A673 (cell line): ENCODE measurements at regions not wholly inside any gene's neighbourhood (a gene's known extent, or its start where the extent isn't known, plus 50 kb on each side); places are given as distances from the start of the nearest gene placed in this dataset.

Experiments
- EZH2 ChIP-seq: fragments of 200-600 bp; sonication (generic); IDR thresholded peaks from 2 replicates; pipeline ENCODE4 v1.6.1; 2017; ENCODE audit warnings: borderline replicate concordance, low read depth, mild to moderate bottlenecking, mixed read lengths, antibody characterized with exemption, low read length; ENCODE audit not compliant: poor library complexity, severe bottlenecking
- TF ChIP-seq, protein P1 (sequence below): fragments of 300-800, 200-600 bp; sonication (generic); conservative IDR thresholded peaks from 2 replicates; pipeline ENCODE4 v1.5.1; 2017; ENCODE audit warnings: low read depth, mild to moderate bottlenecking, antibody characterized with exemption, low read length, moderate library complexity, mixed read lengths

GRCh38 chr18:49708662-49709346 is 104.5 kb downstream of the ACAA2 start:
- TF ChIP-seq, protein P1, sequence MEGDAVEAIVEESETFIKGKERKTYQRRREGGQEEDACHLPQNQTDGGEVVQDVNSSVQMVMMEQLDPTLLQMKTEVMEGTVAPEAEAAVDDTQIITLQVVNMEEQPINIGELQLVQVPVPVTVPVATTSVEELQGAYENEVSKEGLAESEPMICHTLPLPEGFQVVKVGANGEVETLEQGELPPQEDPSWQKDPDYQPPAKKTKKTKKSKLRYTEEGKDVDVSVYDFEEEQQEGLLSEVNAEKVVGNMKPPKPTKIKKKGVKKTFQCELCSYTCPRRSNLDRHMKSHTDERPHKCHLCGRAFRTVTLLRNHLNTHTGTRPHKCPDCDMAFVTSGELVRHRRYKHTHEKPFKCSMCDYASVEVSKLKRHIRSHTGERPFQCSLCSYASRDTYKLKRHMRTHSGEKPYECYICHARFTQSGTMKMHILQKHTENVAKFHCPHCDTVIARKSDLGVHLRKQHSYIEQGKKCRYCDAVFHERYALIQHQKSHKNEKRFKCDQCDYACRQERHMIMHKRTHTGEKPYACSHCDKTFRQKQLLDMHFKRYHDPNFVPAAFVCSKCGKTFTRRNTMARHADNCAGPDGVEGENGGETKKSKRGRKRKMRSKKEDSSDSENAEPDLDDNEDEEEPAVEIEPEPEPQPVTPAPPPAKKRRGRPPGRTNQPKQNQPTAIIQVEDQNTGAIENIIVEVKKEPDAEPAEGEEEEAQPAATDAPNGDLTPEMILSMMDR: no peak
- TF ChIP-seq EZH2: no peak
